GM18870 (cell line): ENCODE measurements at regions not wholly inside any gene's neighbourhood (a gene's known extent, or its start where the extent isn't known, plus 50 kb on each side); places are given as distances from the start of the nearest gene placed in this dataset.
"Not testable (repeated sequence)": the region's sequence is repeated elsewhere in the genome, so short reads cannot be mapped to it uniquely, and the experiment has no call there.

Experiments
- ATAC-seq: cut with Tn5 transposase; IDR thresholded peaks from one replicate; pipeline ENCODE4 v1.9.1; 2021; ENCODE audit warnings: moderate library complexity; ENCODE audit not compliant: unreplicated experiment

DNA sequence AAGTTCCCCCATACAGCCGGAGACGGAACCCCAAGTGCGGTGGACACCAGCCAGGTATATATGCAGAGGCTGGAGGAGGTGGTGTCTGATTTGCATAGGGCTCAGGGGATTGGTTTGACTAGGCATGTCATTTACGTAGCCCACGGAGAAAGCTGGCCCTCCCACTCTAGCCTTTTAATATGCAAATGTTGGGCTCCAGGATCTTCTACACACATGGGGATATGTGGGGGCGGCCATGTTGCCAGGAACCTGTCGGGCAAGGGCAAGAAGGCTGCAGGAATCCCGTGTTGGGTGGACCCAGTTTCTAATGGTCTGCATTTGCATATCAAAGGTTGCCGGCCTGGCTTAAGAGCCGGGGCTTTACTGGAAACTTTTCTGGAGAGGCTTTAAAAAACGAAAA, 57.4 kb downstream of the FTHL17 start:
- ATAC-seq, result not testable (repeated sequence)

DNA sequence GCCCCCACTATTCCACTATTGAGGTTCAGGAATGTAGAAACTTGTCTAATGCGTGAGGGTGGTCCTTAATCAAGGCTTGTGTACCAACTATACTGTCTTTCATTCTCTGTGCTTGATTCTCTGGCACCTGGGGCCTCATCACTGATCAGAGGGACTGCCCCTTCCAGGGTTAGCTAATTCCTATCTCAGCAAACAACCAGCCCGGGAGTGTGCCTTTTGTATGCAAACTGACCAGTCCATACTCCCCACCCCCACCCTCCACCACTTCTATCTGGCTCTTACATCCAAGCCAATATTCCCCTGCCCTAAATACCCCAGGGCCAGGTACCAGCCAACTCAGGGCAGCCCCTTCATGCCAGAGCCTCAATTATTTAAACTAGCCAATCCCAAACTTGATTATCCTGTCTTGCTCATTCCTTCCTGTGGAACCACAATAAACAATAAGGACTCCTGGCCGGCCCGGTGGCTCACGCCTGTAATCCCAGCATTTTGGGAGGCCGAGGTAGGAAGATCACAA, 59.3 kb downstream of the FTHL17 start:
- no peak for ATAC-seq

DNA sequence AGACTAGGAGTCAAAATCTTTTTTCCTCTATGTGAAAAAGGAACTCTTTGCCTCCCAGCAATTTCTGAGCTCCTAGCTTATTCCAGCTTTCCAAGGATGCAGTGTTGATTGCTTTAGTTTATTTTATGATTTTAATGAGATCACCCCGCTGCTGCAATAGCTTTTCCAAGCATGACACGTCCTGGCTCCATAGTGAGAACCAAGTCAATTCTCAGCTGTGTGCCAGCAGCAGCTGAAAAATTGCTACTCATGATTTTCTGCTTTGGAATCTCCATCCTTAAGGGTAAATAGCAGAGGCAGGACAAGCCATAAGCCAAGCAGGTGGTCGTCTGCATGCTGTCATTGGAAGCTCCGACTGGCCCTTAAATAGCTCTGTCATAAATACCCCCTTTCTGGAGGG, 64.5 kb downstream of the FTHL17 start:
- no peak for ATAC-seq

DNA sequence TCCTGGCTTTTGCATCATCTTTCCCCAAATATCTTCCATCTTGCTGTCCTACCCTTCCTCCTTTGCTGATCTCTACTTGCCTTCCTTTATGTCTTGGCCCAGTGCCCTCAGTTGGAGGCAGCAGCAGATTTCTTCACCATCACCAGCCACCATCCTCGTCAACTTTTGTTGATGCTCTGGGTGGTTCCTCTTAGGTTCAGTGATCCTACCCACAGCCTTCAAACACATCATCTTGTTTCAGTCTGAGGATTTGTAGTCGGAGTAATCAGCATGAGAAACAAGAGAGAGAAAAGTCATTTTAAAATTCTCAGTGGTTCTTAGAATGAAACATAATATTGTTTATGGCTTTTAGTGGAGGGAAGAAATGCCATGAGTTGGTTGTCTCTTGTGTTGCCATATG, 65.8 kb downstream of the FTHL17 start:
- ATAC-seq, result no peak

DNA sequence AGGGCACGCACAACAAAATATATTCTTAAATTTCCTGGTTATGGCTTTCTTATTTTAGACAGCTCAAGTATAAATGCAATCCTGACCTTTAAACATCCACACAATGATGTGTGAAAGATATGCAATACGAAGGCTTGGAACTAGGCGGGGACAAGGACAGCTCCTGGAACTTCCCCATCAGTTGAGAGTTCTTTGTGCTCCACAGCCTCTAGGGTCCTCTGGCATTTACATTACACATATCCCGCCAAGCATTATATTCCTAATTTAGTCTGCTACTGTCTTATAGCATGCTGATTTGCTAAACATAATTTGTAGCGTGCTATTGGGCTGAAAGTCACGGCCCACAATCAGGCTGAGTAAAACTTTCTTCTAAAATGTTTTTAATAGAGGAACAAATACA, 74.4 kb downstream of the FTHL17 start:
- ATAC-seq, result no peak

DNA sequence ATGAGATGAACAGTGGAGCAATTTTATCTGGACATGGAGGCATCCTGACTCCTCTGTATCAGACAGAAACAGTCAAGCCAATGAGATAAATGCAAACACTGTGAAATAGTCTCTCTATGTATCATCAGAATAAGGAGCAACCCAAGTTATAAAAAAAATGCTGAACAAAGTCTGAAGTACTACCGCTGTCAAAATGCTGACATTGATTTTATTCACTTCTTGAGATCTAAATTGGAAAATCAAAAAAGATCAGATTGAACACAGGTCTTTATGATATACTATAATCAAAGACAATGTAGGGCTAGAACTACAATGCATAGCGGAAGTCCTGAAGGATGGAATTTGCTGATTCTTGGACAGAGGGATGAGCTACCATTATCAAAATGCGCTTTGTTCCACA, 76.1 kb downstream of the FTHL17 start:
- no peak for ATAC-seq

DNA sequence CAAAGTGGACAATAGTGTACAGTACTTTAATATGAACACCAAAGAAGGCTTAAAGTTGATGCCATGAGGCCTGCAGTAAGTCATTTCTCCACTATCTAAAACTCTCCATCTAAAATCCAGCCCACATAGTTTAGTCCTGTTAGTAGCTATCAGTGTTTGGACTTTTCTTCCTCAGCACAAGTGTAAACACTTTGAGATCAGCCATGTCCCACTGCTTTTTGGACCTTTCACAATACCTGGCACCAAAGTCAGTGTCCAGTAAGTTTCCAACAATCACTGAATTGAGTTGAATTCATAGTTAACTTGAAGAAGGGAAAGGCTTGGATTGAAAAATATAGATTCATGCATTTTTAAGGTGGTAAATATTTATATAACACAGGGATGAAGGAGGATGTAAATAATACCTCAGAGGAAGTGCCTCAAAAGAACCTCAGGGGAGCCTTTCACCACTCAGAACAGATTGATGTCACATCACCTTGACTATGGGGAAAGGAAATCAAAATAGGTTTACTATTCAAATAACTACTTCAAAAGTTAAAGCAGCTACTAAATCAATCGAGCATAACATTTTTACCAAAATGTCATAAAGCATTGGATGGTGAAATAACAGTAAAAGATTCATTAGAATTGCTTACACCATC, 76.7 kb downstream of the FTHL17 start:
- no peak for ATAC-seq

DNA sequence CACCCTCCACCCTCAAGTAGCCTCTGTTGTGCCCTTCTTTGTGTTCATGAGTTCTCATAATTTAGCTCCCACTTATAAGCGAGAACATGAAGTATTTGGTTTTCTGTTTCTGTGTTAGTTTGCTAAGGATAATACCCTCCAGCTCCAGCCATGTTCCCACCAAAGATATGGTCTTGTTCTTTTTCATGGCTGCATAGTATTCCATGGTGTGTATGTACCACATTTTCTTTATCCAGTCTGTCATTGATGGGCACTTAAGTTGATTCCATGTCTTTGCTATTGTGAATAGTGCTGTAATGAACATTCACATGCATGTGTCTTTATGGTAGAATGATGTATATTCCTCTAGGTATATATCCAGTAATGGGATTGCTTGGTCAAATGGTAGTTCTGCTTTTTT, 77.8 kb downstream of the FTHL17 start:
- ATAC-seq, result not testable (repeated sequence)

DNA sequence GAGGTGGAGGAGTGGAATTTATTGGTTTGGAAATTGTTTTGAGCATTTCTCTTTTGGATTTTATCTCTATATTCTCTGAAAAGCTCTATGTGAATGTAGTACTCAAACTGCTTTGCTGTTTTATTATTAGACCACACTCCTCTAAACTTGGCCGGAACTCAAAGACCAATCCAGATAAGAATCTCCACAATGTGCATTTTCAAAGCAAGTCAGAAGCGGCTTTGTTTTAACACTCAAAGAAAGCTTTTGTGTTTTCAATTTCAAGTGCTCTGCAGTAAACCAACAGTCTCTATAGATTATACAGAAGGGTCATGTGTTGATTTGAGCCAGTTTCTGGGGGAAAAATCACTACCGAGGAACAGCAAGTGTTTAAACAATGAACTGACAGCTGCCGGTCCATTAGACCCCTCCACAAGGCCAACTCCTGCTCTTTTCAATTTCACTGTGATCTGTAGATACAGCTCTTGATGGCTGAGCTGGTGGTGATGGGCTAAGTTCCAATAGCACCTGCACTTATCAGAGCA, 79.4 kb downstream of the FTHL17 start:
- no peak for ATAC-seq

DNA sequence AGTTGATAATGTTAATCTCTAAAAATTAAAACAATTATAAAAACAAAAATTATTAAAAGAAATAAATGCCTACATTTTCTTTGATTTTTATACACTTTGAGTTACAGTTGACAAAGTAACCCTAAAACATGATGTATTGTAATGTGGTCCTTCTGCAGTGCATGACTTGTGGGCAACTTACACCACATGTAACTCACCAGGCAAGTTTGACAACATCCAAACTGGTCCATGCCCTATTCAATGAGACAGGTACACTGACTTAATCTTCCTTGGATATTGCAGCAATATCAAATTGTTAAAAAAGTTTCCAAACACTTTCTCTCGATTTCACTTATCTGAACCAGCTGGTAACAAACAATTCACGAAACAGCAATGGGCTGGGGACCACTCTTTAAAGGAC, 81.5 kb downstream of the FTHL17 start:
- ATAC-seq, result no peak

DNA sequence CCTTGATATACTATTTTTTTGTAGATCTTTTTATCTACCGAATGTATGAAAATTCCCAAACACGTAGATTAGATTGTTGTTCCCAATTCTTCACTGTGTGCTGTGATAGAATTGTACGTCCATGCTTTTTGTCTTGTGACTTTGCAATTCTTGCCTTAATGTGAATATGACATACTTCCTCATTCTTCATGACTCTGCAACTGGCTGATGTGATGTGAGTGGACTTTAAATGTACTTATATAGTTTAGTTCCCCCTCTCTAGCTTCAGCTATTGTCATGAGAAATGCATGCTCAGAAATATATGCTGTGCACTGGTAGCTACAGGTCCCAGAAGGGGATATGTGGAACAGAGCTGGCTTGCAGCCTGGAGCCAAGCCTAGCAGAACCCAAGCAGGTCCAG, 89.4 kb downstream of the FTHL17 start:
- no peak for ATAC-seq

DNA sequence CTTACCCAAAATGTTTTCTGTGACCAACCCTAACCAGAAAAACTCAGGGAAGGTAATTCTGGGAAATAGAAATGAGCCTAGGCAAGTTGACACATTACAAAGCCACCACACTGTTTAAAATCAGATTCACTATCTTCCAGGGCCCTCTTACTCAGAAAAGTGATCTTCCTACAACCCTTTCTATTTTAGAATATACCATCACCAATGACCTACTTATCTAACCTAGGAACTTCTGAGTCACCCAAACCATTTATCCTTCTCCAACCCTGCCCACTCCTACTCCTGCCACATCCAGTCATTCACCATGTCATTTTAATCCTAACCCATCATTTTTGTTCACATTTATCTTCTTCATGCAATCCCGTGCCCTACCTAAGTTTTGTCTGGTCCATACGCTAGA, 89.9 kb downstream of the FTHL17 start:
- no peak for ATAC-seq

DNA sequence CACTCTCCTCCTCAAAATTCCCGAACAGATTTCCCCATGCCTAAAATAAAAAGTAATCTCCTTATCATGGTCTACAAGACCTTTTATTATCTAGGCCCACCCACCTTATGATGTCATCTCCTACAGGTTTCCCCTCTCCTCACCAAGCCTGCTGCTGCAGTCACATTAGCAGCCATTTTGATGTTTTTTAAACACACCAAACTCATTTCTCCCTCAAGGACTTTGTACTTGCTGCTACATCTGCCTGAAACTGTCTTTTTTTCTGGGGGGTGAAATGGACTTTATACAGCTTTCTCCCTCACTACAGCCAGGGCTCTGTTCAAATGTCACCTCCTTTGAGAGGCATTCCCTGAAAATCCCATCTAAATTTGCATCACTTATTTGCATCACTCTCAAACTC, 90.2 kb upstream of the TAB3 start:
- ATAC-seq, result no peak

DNA sequence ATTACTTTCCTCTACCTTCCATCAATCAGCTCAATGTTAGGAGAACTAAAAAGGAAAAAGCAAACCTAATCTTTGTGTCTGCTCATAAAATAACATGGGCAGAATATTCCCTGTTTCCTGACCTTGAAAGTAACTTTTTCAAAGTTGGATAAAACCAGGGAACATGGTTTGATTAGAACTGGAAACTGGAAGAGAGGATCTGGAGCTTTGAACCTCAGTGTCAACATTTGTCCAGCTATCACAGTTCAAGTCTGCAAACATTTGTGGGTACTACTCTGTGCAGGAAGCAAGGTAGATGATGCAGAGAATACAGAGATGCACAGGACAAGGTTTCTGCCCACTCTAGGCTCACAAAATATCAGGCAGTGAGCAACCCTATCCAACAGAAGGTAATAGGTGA, 86.4 kb upstream of the TAB3 start:
- ATAC-seq, result no peak

DNA sequence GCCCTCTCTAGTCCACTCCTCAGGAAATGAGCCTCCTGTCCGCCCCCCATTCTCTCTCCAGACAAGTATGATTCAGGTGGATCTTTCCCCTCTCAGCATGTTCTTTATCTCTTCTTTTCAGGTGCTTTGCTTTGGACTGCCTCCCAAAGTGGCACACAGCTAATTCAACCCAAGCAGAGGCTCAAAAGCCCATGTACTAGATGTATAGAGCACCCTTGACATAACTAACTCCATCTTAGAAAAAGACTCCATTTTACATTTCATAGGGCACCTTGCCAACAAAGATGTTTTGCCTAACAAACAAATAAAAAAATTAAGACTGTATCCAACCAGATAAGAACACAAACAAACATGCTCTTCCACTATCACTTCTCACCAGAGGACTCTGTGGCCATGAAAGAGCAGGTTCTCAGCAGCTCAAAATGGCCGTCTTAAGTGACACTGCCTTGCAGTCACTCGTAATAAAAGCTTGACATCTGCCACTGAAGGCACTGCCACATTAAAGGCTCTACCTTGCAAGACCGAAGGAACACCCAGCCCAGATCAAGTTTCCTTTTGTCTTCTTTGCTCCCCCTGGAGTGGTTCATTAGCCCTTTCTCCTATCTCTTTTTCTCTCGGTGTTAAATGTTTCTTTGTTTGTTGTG, 84.9 kb upstream of the TAB3 start:
- ATAC-seq, result no peak

DNA sequence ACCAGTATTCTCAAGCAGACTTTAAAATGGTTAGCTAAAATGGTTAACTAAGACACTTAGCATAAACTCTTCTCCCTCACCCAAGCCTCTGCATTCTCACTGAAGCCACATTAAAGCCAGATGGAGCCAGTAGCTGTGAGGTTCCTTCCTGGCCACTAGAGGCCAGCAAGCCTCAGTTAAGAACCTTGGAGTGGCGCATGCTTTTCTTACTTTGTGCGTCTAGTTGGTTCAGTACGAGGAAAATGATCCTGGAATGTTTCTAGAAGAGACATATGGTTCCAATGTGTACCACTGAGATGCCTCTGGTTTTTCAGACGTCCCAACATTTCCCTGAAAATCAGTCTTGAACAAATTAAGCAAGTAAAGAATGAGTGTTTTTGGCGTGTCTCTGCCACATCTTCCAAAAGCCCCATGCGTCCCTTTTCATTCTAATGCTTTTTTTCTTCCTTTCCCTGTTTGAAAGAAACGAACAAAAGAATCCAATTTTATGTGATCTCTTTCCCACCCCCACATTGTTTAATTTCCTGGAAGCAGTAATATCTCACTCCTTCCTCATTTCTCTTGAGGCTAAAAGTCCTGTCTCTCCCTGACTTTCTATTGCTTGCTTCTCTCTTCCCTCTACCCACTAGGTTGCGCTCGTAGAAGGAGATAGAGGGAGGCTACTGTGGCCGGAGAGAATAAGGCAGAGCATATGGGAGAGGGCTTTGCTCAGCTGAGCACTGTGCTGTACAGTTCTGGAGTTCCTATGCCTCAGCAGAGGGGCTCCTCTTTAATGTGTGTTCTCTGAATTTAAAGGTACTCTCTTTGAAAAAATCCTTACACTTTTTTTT, 82.9 kb upstream of the TAB3 start:
- ATAC-seq, result peak; percentile 89

DNA sequence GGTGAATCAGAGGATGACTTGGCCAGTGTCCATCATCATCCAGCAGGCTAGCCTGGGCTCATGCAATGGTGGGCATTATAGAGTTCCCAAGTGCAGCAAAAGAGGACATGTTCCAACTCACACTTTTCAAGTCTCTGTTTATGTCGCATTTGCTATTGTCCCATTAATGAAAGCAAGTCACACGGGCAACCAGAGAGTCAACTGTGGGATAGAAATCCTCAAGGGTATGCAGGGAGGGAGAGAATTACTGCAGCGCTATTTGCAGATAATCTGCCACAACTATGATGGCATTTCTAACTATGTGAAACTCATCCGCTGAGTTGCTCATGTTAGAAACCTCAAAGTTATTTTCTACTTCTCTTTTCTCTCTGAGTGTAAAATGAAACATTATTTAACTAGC, 78.5 kb upstream of the TAB3 start:
- no peak for ATAC-seq

DNA sequence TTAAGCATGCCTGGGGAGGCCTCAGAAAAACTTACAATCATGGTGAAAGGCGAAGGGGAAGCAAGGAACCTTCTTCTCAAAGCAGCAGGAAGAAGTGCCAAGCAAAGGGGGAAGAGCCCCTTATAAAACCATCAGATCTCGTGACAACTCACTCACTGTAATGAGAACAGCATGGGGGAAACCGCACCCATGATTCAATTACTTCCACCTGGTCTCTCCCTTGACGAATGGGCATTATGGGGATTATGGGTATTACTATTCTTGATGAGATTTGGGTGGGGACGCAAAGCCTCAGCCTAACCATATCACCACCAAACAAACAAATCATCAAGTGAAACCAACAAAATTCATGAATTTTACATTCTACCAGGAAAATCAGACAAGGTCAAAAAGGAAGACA, 76.7 kb upstream of the TAB3 start:
- no peak for ATAC-seq

DNA sequence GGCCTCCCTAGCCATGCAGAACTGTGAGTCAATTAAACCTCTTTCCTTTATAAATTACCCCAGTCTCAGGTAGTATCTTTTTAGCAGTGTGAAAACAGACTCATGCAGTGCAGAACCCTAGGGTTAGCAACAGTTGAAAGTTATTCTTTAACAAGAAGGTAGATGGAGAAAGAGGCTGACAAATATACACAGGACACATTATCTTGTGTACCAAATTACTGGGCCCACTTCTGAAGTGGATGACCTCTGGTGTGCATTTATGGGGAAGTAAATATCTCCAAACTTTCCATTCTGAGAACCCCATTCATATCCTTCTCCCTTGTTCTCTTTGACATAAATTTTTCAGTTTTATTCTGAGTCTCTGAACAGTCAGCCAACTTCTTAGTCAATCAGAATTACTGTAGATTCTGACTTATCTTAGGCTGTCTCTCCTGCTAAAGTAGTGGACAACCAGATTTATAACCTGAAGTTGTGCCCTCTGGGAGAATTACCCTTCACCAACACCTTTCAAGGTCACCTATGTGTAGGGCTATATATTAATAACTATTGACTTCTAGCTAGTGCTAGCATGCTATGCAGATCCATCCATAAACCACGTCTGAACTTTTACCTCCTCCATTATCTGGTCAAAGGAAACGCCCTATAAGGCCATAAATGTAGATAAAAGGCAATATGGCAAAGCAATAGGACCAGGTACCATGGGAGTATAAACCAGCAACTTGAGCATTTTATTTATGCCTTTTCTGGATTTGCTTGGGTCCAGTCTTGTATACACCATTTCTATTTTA, 72.5 kb upstream of the TAB3 start:
- no peak for ATAC-seq

DNA sequence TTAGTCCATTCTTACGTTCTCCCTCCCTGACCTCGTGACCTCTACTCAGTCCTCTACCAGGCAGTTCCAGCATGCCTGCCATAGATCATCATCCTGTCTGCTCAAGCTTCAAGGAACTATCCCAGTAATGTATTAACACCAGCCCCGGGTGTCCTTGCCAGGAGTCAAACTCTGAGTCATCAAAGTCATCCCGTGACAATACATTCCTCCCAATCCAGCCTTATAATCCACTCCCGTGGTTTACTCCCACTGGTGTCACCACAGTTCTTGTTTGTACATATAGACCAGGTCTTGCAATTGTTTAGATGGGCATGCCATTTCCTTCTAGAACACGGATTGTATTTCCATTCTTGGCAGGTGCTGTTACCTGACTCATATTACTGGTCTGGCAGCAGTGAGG, 68.7 kb upstream of the TAB3 start:
- no peak for ATAC-seq

DNA sequence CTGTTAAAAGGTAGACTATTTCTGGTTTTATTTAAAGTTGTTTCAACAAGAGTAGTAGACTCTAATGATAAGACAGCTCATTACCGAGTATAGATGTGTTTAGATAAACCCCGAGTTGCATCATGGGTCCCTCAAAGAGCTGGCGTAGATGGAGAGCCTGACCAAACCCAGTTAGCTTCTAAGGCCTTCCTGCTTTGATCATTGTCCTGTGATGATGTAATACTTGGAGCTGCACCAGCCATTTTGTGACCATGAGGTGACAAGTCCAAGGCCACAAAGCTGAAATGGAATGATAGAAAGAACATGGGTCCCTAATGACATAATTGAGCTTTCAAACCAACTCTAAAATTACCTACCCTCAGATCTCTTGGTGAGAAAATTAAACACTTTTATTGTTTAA, 66.6 kb upstream of the TAB3 start:
- no peak for ATAC-seq
